Osteoblast (primary cell): ENCODE measurements at regions not wholly inside any gene's neighbourhood (a gene's known extent, or its start where the extent isn't known, plus 50 kb on each side); places are given as distances from the start of the nearest gene placed in this dataset.

Experiments
- DNase-seq: peaks from one replicate; pipeline ENCODE4 v3.0.0; 2011; ENCODE audit warnings: low spot score, mixed read lengths; ENCODE audit not compliant: insufficient read length; ENCODE audit errors: missing footprints
- H2AFZ ChIP-seq: 2 replicates; pipeline ENCODE4 v1.6.0; 2011; ENCODE audit warnings: mild to moderate bottlenecking, low read length
- H3K27ac ChIP-seq: 2 replicates; pipeline ENCODE4 v1.5.1; 2011; ENCODE audit warnings: mild to moderate bottlenecking, low read depth, low read length, moderate library complexity
- H3K27me3 ChIP-seq: 2 replicates; pipeline ENCODE4 v1.6.0; 2012; ENCODE audit warnings: mild to moderate bottlenecking, control low read depth, inconsistent platforms, low read length, moderate library complexity; ENCODE audit not compliant: insufficient read depth
- H3K36me3 ChIP-seq: 2 replicates; pipeline ENCODE4 v1.5.1; 2011; ENCODE audit warnings: mild to moderate bottlenecking, low read length, control low read depth, moderate library complexity; ENCODE audit not compliant: insufficient read depth
- H3K4me1 ChIP-seq: 2 replicates; pipeline ENCODE4 v1.5.1; 2011; ENCODE audit warnings: mild to moderate bottlenecking, low read length, control low read depth, moderate library complexity; ENCODE audit not compliant: insufficient read depth
- H3K4me2 ChIP-seq: 2 replicates; pipeline ENCODE4 v1.6.0; 2011; ENCODE audit warnings: mild to moderate bottlenecking, low read length; ENCODE audit not compliant: insufficient read depth
- H3K4me3 ChIP-seq: fragments of 200-600 bp; sonication (generic); 3 replicates; pipeline ENCODE4 v1.5.1; 2012; ENCODE audit warnings: mild to moderate bottlenecking, low read length, inconsistent platforms; ENCODE audit not compliant: insufficient read depth
- H3K79me2 ChIP-seq: 2 replicates; pipeline ENCODE4 v1.6.0; 2012; ENCODE audit warnings: mild to moderate bottlenecking, low read length, control low read depth, inconsistent platforms; ENCODE audit not compliant: insufficient read depth
- H3K9me3 ChIP-seq: 2 replicates; pipeline ENCODE4 v1.5.1; 2011; ENCODE audit warnings: low read depth, low read length, control low read depth
- H4K20me1 ChIP-seq: 2 replicates; pipeline ENCODE4 v1.6.0; 2012; ENCODE audit warnings: mild to moderate bottlenecking, low read length, control low read depth; ENCODE audit not compliant: insufficient read depth
- CTCF ChIP-seq: IDR thresholded peaks from 2 replicates; pipeline ENCODE4 v1.5.1; 2011; ENCODE audit warnings: mild to moderate bottlenecking, low read depth, low read length, moderate library complexity; ENCODE audit errors: extremely low read depth

GRCh38 chr20:50347284-50348063 lies 156.8 kb downstream of the CEBPB start:
- no peak for DNase-seq
- Histone ChIP-seq H3K36me3 (no peaks in the 10 kb centered on the region), H3K4me3 (no peak overlapping the region), H3K79me2 (no peaks in the 10 kb centered on the region), H3K4me1 (peaks cover 15% of the 10 kb centered on the region), H3K27ac (no peak overlapping the region), H3K4me2 (no peak overlapping the region), H3K9me3 (no peaks in the 10 kb centered on the region), H3K27me3 (no peaks in the 10 kb centered on the region), H4K20me1 (no peaks in the 10 kb centered on the region), H2AFZ (no peak overlapping the region)
- TF ChIP-seq CTCF, result no peak

GRCh38 chr20:50348096-50348495 lies 157.5 kb downstream of the CEBPB start:
- Histone ChIP-seq H3K4me1 (peaks cover 15% of the 10 kb centered on the region), H3K36me3 (no peaks in the 10 kb centered on the region), H4K20me1 (no peaks in the 10 kb centered on the region), H3K27ac (no peak overlapping the region), H3K27me3 (no peaks in the 10 kb centered on the region), H3K4me2 (no peak overlapping the region), H3K79me2 (no peaks in the 10 kb centered on the region), H2AFZ (no peak overlapping the region), H3K9me3 (no peaks in the 10 kb centered on the region), H3K4me3 (no peak overlapping the region)
- no peak for TF ChIP-seq CTCF
- DNase-seq, result no peak

- Histone ChIP-seq H3K27ac (no peak overlapping the region), H3K36me3 (no peaks in the 10 kb centered on the region), H3K9me3 (no peaks in the 10 kb centered on the region), H3K4me1 (peaks cover 15% of the 10 kb centered on the region), H3K79me2 (no peaks in the 10 kb centered on the region), H4K20me1 (no peaks in the 10 kb centered on the region), H3K4me3 (no peak overlapping the region), H3K4me2 (no peak overlapping the region), H2AFZ (no peak overlapping the region), H3K27me3 (no peaks in the 10 kb centered on the region)
- DNase-seq, result no peak
- TF ChIP-seq CTCF, result no peak
Measured at GRCh38 chr20:50350510-50351249, 159.5 kb upstream of the PTPN1 start.

- peaks cover 9% of the 10 kb centered on the region for H3K4me1 ChIP-seq
- TF ChIP-seq CTCF, result no peak
- DNase-seq, result no peak
- no peak overlapping the region for H3K27ac ChIP-seq
- H3K4me2 ChIP-seq, result no peak overlapping the region
- no peaks in the 10 kb centered on the region for H3K36me3 ChIP-seq
- H3K4me3 ChIP-seq, result no peak overlapping the region
- no peaks in the 10 kb centered on the region for H4K20me1 ChIP-seq
- no peaks in the 10 kb centered on the region for H3K27me3 ChIP-seq
- no peaks in the 10 kb centered on the region for H3K79me2 ChIP-seq
- H3K9me3 ChIP-seq, result no peaks in the 10 kb centered on the region
- H2AFZ ChIP-seq, result no peak overlapping the region
Measured at GRCh38 chr20:50351541-50351940, 158.6 kb upstream of the PTPN1 start.
